HCT116 (cell line): ENCODE measurements at regions not wholly inside any gene's neighbourhood (a gene's known extent, or its start where the extent isn't known, plus 50 kb on each side); places are given as distances from the start of the nearest gene placed in this dataset.

Source experiments
- POLR2A ChIP-seq: IDR thresholded peaks from 2 replicates; pipeline ENCODE4 v1.7.0; 2011; ENCODE audit warnings: borderline replicate concordance; ENCODE audit not compliant: insufficient read depth, insufficient read length; ENCODE audit errors: extremely low read depth
- TF ChIP-seq, protein P1 (sequence below), 3 experiments: fragments of 200-600 bp in 1 of 3; sonication (generic) in 1 of 3; IDR thresholded peaks in 2 of 3; conservative IDR thresholded peaks in 1 of 3; 2 replicates each; pipeline ENCODE4 v1.5.1; 2012 to 2017; ENCODE audit warnings: low read depth in 2 of 3, low read length in 2 of 3, antibody characterized with exemption in 1 of 3, borderline replicate concordance in 1 of 3, control low read depth in 1 of 3, mild to moderate bottlenecking in 1 of 3, mixed read lengths in 1 of 3, mixed run types in 1 of 3, moderate library complexity in 1 of 3; ENCODE audit not compliant: insufficient read depth in 1 of 3

GRCh38 chr12:78470354-78471195 is 394.0 kb upstream of the SYT1 start:
- no peak for TF ChIP-seq POLR2A
- TF ChIP-seq, protein P1, sequence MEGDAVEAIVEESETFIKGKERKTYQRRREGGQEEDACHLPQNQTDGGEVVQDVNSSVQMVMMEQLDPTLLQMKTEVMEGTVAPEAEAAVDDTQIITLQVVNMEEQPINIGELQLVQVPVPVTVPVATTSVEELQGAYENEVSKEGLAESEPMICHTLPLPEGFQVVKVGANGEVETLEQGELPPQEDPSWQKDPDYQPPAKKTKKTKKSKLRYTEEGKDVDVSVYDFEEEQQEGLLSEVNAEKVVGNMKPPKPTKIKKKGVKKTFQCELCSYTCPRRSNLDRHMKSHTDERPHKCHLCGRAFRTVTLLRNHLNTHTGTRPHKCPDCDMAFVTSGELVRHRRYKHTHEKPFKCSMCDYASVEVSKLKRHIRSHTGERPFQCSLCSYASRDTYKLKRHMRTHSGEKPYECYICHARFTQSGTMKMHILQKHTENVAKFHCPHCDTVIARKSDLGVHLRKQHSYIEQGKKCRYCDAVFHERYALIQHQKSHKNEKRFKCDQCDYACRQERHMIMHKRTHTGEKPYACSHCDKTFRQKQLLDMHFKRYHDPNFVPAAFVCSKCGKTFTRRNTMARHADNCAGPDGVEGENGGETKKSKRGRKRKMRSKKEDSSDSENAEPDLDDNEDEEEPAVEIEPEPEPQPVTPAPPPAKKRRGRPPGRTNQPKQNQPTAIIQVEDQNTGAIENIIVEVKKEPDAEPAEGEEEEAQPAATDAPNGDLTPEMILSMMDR (IDR thresholded peaks at IDR 0.05 in 2 of 3, conservative IDR thresholded peaks at IDR 0.05 in 1 of 3; ENCODE audit: borderline replicate concordance in 1 of 3, insufficient read depth in 1 of 3, low read depth in 2 of 3, low read length in 2 of 3): peak; percentile 55 to 75 (median 68); a peak in 5 of 6 replicates
